A673 (cell line): ENCODE measurements at regions not wholly inside any gene's neighbourhood (a gene's known extent, or its start where the extent isn't known, plus 50 kb on each side); places are given as distances from the start of the nearest gene placed in this dataset.
"Not testable (repeated sequence)": the region's sequence is repeated elsewhere in the genome, so short reads cannot be mapped to it uniquely, and the experiment has no call there.

Experiments
- BruUV-seq: library from RNA; stranded (reverse); fragments of 400-500 nt; replicated peaks from 2 replicates; lab custom pipeline; 2021; lab: Mats Ljungman, UMichigan
- CTCF ChIA-PET: fragments of 300-600 bp; sonication (Branson Sonifier 250); formaldehyde crosslinking; loops from one replicate; lab custom pipeline; 2022; ENCODE audit warnings: antibody characterized with exemption; lab: Charles Lee
- POLR2A ChIA-PET: fragments of 300-600 bp; sonication (Branson Sonifier 250); formaldehyde crosslinking; loops from one replicate; lab custom pipeline; 2022; ENCODE audit warnings: antibody characterized with exemption; ENCODE audit not compliant: low non-redundant PET; lab: Charles Lee
- DNase-seq: peaks from one replicate; pipeline ENCODE4 v3.0.0-alpha.2; 2015; ENCODE audit warnings: low spot score
- H3K27ac ChIP-seq: fragments of 200-600 bp; sonication (generic); 2 replicates; pipeline ENCODE4 v1.5.1; 2016; ENCODE audit warnings: mixed run types, low read depth, mild to moderate bottlenecking, mixed read lengths, antibody characterized with exemption, low read length; ENCODE audit not compliant: poor library complexity, severe bottlenecking
- H3K27me3 ChIP-seq: fragments of 200-600 bp; sonication (generic); replicated peaks from 2 replicates; pipeline ENCODE4 v1.6.1; 2017; ENCODE audit warnings: mixed run types, low read depth, mild to moderate bottlenecking, mixed read lengths, antibody characterized with exemption, low read length; ENCODE audit not compliant: insufficient read depth, poor library complexity
- H3K36me3 ChIP-seq: fragments of 200-600 bp; sonication (generic); 2 replicates; pipeline ENCODE4 v1.6.1; 2016; ENCODE audit warnings: mixed run types, mild to moderate bottlenecking, mixed read lengths, antibody characterized with exemption, low read length; ENCODE audit not compliant: insufficient read depth, poor library complexity, severe bottlenecking
- H3K4me1 ChIP-seq: fragments of 200-600 bp; sonication (generic); 2 replicates; pipeline ENCODE4 v1.6.1; 2017; ENCODE audit warnings: mixed run types, mild to moderate bottlenecking, mixed read lengths, antibody characterized with exemption, low read length; ENCODE audit not compliant: insufficient read depth, poor library complexity, severe bottlenecking
- H3K4me3 ChIP-seq: fragments of 200-600 bp; sonication (generic); 2 replicates; pipeline ENCODE4 v1.5.1; 2016; ENCODE audit warnings: low read depth, mixed run types, mild to moderate bottlenecking, mixed read lengths, low read length; ENCODE audit not compliant: poor library complexity, severe bottlenecking
- H3K9me3 ChIP-seq: fragments of 200-600 bp; sonication (generic); 2 replicates; pipeline ENCODE4 v1.6.1; 2016; ENCODE audit warnings: mixed run types, low read depth, mild to moderate bottlenecking, mixed read lengths, antibody characterized with exemption, low read length; ENCODE audit not compliant: poor library complexity, severe bottlenecking
- EZH2 ChIP-seq: fragments of 200-600 bp; sonication (generic); IDR thresholded peaks from 2 replicates; pipeline ENCODE4 v1.6.1; 2017; ENCODE audit warnings: borderline replicate concordance, low read depth, mild to moderate bottlenecking, mixed read lengths, antibody characterized with exemption, low read length; ENCODE audit not compliant: poor library complexity, severe bottlenecking
- intact Hi-C: fragments of 100-400 bp; cut with micrococcal nuclease; formaldehyde crosslinking; loops from one replicate; pipeline ENCODE4 v1.10.0; 2022; ENCODE audit not compliant: unreplicated experiment
- TF ChIP-seq, protein P1 (sequence below): fragments of 300-800, 200-600 bp; sonication (generic); conservative IDR thresholded peaks from 2 replicates; pipeline ENCODE4 v1.5.1; 2017; ENCODE audit warnings: low read depth, mild to moderate bottlenecking, antibody characterized with exemption, low read length, moderate library complexity, mixed read lengths

DNA sequence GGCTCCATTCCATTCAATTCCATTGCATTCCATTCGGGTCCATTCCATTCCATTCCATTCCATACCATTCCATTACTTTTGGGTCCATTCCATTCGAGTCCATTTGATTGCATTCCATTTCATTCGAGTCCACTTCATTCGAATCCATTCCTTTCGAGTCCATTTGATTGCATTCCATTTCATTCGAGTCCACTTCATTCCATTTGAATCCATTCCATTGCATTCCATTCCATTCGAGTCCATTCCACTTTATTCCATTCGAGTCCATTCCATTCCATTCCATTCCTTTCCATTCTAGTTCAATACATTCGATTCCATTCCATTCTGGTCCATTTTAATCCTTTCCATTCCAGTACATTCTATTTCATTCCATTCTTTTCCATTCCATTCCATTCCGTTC is 334.0 kb downstream of the ZNF33B start:
- Histone ChIP-seq H3K27me3 (no peaks in the 10 kb centered on the region), H3K4me1 (no peaks in the 10 kb centered on the region), H3K36me3 (no peaks in the 10 kb centered on the region), H3K27ac (no peak overlapping the region), H3K4me3 (no peak overlapping the region), H3K9me3 (peaks cover 82% of the 10 kb centered on the region)
- TF ChIP-seq, protein P1, sequence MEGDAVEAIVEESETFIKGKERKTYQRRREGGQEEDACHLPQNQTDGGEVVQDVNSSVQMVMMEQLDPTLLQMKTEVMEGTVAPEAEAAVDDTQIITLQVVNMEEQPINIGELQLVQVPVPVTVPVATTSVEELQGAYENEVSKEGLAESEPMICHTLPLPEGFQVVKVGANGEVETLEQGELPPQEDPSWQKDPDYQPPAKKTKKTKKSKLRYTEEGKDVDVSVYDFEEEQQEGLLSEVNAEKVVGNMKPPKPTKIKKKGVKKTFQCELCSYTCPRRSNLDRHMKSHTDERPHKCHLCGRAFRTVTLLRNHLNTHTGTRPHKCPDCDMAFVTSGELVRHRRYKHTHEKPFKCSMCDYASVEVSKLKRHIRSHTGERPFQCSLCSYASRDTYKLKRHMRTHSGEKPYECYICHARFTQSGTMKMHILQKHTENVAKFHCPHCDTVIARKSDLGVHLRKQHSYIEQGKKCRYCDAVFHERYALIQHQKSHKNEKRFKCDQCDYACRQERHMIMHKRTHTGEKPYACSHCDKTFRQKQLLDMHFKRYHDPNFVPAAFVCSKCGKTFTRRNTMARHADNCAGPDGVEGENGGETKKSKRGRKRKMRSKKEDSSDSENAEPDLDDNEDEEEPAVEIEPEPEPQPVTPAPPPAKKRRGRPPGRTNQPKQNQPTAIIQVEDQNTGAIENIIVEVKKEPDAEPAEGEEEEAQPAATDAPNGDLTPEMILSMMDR: no peak
- TF ChIP-seq EZH2: no peak
- ChIA-PET POLR2A (no interaction called here), CTCF (no interaction called here)
- DNase-seq: no peak
- BruUV-seq: no TSS peak
- intact Hi-C loops: no loop called here

DNA sequence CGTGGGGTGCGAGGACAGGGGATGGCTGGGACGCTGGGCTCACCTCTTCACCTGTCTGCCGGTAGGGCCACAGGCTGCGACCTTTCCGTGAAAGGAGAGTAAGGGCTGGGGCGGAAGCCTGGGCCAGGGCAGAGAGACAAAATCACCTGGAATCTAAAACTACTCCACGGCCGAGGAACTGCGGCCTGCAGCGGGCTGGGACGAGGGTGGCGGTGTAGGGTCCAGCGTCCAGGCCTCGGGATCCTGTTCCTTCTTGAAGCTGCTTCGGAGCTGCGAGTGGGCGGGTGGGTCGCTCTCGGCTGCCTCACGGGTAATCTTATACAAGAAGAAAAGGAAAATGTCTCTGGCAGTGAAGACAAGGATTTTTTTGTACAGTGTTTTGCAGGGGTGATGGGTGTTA is 356.5 kb downstream of the ZNF33B start:
- H3K36me3 ChIP-seq, H3K9me3 ChIP-seq, BruUV-seq, intact Hi-C loops, H3K4me3 ChIP-seq, H3K27me3 ChIP-seq, DNase-seq, CTCF ChIA-PET, H3K4me1 ChIP-seq, POLR2A ChIA-PET, H3K27ac ChIP-seq: not testable (repeated sequence)

DNA sequence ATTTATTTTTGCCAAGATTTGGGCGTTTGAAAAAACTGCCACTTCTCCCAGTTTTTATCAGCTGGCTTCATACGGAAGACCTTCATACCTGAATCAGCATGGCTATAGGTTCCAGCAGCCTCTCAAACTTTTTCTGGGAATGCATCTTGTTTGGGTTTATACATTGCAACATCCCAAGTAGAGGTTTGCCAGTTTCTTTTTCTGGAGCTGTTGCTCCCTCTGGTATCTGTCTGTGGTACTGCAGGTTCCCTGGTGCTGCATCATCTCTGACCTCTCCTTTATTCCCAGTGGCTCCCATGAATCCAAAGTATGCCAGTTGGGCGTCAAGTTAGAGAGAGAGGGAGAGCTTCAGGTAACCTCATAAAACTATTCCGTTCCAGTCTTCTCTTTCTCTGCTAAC is 368.6 kb downstream of the ZNF33B start:
- CTCF ChIA-PET, H3K4me3 ChIP-seq, intact Hi-C loops, POLR2A ChIA-PET, DNase-seq, H3K4me1 ChIP-seq, H3K9me3 ChIP-seq, H3K27ac ChIP-seq, BruUV-seq, H3K27me3 ChIP-seq, H3K36me3 ChIP-seq: not testable (repeated sequence)

GRCh38 chr10:42263259-42263658 is 375.1 kb downstream of the ZNF33B start:
- BruUV-seq, DNase-seq, intact Hi-C loops: not testable (repeated sequence)

DNA sequence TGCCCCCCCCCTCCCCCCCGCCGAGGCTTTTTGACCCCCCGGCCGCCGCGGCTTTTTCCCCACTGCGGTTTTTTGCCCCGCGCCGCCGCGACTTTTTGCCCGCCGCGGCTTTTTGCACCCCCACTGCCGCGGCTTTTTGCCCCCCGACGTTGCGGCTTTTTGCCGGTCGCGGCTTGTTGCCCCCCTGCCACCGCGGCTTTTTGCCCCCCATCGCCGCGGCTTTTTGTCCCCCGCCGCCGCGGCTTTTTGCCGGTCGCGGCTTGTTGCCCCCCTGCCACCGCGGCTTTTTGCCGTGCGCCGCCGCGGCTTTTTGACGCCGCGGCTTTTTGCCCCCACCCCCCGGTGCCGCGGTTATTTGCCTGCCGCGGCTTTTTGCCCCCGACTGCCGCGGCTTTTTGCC is 395.4 kb downstream of the ZNF33B start:
- DNase-seq, BruUV-seq, POLR2A ChIA-PET, H3K9me3 ChIP-seq, H3K27ac ChIP-seq, CTCF ChIA-PET, H3K27me3 ChIP-seq, H3K36me3 ChIP-seq, H3K4me1 ChIP-seq, H3K4me3 ChIP-seq, intact Hi-C loops: not testable (repeated sequence)

More at GRCh38 chr10:42263259-42263658, 375.1 kb downstream of the ZNF33B start:
- H3K36me3 ChIP-seq, H3K9me3 ChIP-seq, CTCF ChIA-PET, H3K4me3 ChIP-seq, H3K27ac ChIP-seq, POLR2A ChIA-PET, H3K4me1 ChIP-seq, H3K27me3 ChIP-seq: not testable (repeated sequence)
